SK-N-SH treated with all-trans-retinoic acid at 6 μM for 48 hours (cell line): ENCODE measurements at regions not wholly inside any gene's neighbourhood (a gene's known extent, or its start where the extent isn't known, plus 50 kb on each side); places are given as distances from the start of the nearest gene placed in this dataset.

Experiments
- ATAC-seq: fragments of 200-7000 bp; cut with Tn5 transposase; 3 replicates; pipeline ENCODE4 v1.9.1; 2020; ENCODE audit warnings: mild to moderate bottlenecking, moderate library complexity
- ARNTL ChIP-seq: fragments of 450-650 bp; formaldehyde crosslinking; IDR thresholded peaks from 2 replicates; pipeline ENCODE4 v1.5.0; 2020; ENCODE audit warnings: low read depth, mild to moderate bottlenecking, moderate library complexity, borderline replicate concordance
- BACH2 ChIP-seq: fragments of 250-450 bp; sonication (Bioruptor Pico); IDR thresholded peaks from 2 replicates; pipeline ENCODE4 v1.9.0; 2021; ENCODE audit warnings: mild to moderate bottlenecking, borderline replicate concordance
- CREB5 ChIP-seq: fragments of 250-450 bp; sonication (Bioruptor Pico); IDR thresholded peaks from 2 replicates; pipeline ENCODE4 v1.5.1; 2020; ENCODE audit warnings: low read depth, mild to moderate bottlenecking, moderate library complexity
- CSDC2 ChIP-seq: fragments of 250-450 bp; sonication (Bioruptor Pico); IDR thresholded peaks from 2 replicates; pipeline ENCODE4 v1.5.0; 2020; ENCODE audit warnings: mild to moderate bottlenecking, moderate library complexity
- ESRRG ChIP-seq: fragments of 250-450 bp; sonication (Bioruptor Pico); IDR thresholded peaks from 2 replicates; pipeline ENCODE4 v1.6.1; 2021; ENCODE audit warnings: mild to moderate bottlenecking
- GLIS3 ChIP-seq: fragments of 250-450 bp; sonication (Bioruptor Pico); IDR thresholded peaks from 2 replicates; pipeline ENCODE4 v1.5.0; 2020; ENCODE audit warnings: mild to moderate bottlenecking, moderate library complexity
- ISL1 ChIP-seq: fragments of 250-450 bp; sonication (Bioruptor Pico); IDR thresholded peaks from 2 replicates; pipeline ENCODE4 v2.1.2; 2022; ENCODE audit warnings: mild to moderate bottlenecking, moderate library complexity
- OSR1 ChIP-seq: fragments of 250-450 bp; sonication (Bioruptor Pico); IDR thresholded peaks from 2 replicates; pipeline ENCODE4 v1.8.0; 2022; ENCODE audit warnings: moderate library complexity, mild to moderate bottlenecking, inconsistent platforms
- PPARA ChIP-seq: fragments of 250-450 bp; sonication (Bioruptor Pico); IDR thresholded peaks from 2 replicates; pipeline ENCODE4 v1.5.0; 2020; ENCODE audit warnings: mild to moderate bottlenecking, borderline replicate concordance
- RARB ChIP-seq: fragments of 250-450 bp; sonication (Bioruptor Pico); IDR thresholded peaks from 2 replicates; pipeline ENCODE4 v1.8.0; 2021; ENCODE audit warnings: mild to moderate bottlenecking, moderate library complexity
- SNAI2 ChIP-seq: fragments of 250-450 bp; sonication (Bioruptor Pico); IDR thresholded peaks from 2 replicates; pipeline ENCODE4 v1.5.0; 2020; ENCODE audit warnings: mild to moderate bottlenecking, moderate library complexity
- TCF4 ChIP-seq: fragments of 250-450 bp; sonication (Bioruptor Pico); IDR thresholded peaks from 2 replicates; pipeline ENCODE4 v1.8.0; 2021; ENCODE audit warnings: mild to moderate bottlenecking, moderate library complexity, borderline replicate concordance
- ZC3H10 ChIP-seq: fragments of 250-450 bp; sonication (Bioruptor Pico); IDR thresholded peaks from 2 replicates; pipeline ENCODE4 v1.5.1; 2021; ENCODE audit warnings: mild to moderate bottlenecking, moderate library complexity
- ZFP3 ChIP-seq: fragments of 250-450 bp; sonication (Bioruptor Pico); IDR thresholded peaks from 2 replicates; pipeline ENCODE4 v1.5.0; 2020; ENCODE audit warnings: mild to moderate bottlenecking, moderate library complexity
- ZFP30 ChIP-seq: fragments of 450-650 bp; formaldehyde crosslinking; IDR thresholded peaks from 2 replicates; pipeline ENCODE4 v1.5.0; 2022; ENCODE audit warnings: mild to moderate bottlenecking, moderate library complexity
- ZNF565 ChIP-seq: fragments of 450-650 bp; formaldehyde crosslinking; conservative IDR thresholded peaks from 2 replicates; pipeline ENCODE4 v1.5.0; 2020; ENCODE audit warnings: low read depth, mild to moderate bottlenecking, moderate library complexity
- ZNF70 ChIP-seq: fragments of 450-650 bp; formaldehyde crosslinking; IDR thresholded peaks from 2 replicates; pipeline ENCODE4 v1.5.0; 2020; ENCODE audit warnings: mild to moderate bottlenecking, moderate library complexity
- TF ChIP-seq, protein P1 (sequence below): fragments of 250-450 bp; sonication (Bioruptor Pico); IDR thresholded peaks from 2 replicates; pipeline ENCODE4 v1.5.0; 2020; ENCODE audit warnings: mild to moderate bottlenecking, moderate library complexity
- TF ChIP-seq, protein P2 (sequence below): fragments of 250-450 bp; sonication (Bioruptor Pico); IDR thresholded peaks from 2 replicates; pipeline ENCODE4 v1.8.0; 2021; ENCODE audit warnings: low read depth, mild to moderate bottlenecking, moderate library complexity, borderline replicate concordance
- TF ChIP-seq, protein P3 (sequence below): fragments of 250-450 bp; sonication (Bioruptor Pico); IDR thresholded peaks from 2 replicates; pipeline ENCODE4 v1.5.1; 2021; ENCODE audit warnings: mild to moderate bottlenecking, moderate library complexity

- TF ChIP-seq CREB5 (CRISPR knock-in tag) (no peak), GLIS3 (CRISPR knock-in tag) (no peak), ZC3H10 (CRISPR knock-in tag) (no peak), CSDC2 (no peak), SNAI2 (CRISPR knock-in tag) (no peak), ISL1 (CRISPR knock-in tag) (peak; percentile 72), ZNF565 (CRISPR knock-in tag) (no peak)
- TF ChIP-seq, protein P1, sequence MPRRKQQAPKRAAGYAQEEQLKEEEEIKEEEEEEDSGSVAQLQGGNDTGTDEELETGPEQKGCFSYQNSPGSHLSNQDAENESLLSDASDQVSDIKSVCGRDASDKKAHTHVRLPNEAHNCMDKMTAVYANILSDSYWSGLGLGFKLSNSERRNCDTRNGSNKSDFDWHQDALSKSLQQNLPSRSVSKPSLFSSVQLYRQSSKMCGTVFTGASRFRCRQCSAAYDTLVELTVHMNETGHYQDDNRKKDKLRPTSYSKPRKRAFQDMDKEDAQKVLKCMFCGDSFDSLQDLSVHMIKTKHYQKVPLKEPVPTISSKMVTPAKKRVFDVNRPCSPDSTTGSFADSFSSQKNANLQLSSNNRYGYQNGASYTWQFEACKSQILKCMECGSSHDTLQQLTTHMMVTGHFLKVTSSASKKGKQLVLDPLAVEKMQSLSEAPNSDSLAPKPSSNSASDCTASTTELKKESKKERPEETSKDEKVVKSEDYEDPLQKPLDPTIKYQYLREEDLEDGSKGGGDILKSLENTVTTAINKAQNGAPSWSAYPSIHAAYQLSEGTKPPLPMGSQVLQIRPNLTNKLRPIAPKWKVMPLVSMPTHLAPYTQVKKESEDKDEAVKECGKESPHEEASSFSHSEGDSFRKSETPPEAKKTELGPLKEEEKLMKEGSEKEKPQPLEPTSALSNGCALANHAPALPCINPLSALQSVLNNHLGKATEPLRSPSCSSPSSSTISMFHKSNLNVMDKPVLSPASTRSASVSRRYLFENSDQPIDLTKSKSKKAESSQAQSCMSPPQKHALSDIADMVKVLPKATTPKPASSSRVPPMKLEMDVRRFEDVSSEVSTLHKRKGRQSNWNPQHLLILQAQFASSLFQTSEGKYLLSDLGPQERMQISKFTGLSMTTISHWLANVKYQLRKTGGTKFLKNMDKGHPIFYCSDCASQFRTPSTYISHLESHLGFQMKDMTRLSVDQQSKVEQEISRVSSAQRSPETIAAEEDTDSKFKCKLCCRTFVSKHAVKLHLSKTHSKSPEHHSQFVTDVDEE (CRISPR knock-in tag), result no peak
- TF ChIP-seq, protein P2, sequence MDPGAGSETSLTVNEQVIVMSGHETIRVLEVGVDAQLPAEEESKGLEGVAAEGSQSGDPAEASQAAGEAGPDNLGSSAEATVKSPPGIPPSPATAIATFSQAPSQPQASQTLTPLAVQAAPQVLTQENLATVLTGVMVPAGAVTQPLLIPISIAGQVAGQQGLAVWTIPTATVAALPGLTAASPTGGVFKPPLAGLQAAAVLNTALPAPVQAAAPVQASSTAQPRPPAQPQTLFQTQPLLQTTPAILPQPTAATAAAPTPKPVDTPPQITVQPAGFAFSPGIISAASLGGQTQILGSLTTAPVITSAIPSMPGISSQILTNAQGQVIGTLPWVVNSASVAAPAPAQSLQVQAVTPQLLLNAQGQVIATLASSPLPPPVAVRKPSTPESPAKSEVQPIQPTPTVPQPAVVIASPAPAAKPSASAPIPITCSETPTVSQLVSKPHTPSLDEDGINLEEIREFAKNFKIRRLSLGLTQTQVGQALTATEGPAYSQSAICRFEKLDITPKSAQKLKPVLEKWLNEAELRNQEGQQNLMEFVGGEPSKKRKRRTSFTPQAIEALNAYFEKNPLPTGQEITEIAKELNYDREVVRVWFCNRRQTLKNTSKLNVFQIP (CRISPR knock-in tag), result no peak
- TF ChIP-seq, all 23 proteins: peak for 1
- ATAC-seq, result no peak
Measured at GRCh38 chr4:123299212-123299691, 97.3 kb upstream of the SPRY1 start.

GRCh38 chr4:123300222-123301039 is 96.2 kb upstream of the SPRY1 start:
- no peak for ATAC-seq
- TF ChIP-seq ZFP3 (CRISPR knock-in tag) (no peak), ZC3H10 (CRISPR knock-in tag) (no peak), TCF4 (no peak), CREB5 (CRISPR knock-in tag) (no peak), BACH2 (CRISPR knock-in tag) (no peak), CSDC2 (no peak), SNAI2 (CRISPR knock-in tag) (no peak), OSR1 (CRISPR knock-in tag) (no peak), ZFP30 (CRISPR knock-in tag) (no peak), GLIS3 (CRISPR knock-in tag) (no peak), PPARA (CRISPR knock-in tag) (no peak), ZNF70 (CRISPR knock-in tag) (no peak), ESRRG (no peak), ZNF565 (CRISPR knock-in tag) (no peak), ARNTL (CRISPR knock-in tag) (no peak), RARB (CRISPR knock-in tag) (no peak), ISL1 (CRISPR knock-in tag) (no peak)
- TF ChIP-seq, protein P3, sequence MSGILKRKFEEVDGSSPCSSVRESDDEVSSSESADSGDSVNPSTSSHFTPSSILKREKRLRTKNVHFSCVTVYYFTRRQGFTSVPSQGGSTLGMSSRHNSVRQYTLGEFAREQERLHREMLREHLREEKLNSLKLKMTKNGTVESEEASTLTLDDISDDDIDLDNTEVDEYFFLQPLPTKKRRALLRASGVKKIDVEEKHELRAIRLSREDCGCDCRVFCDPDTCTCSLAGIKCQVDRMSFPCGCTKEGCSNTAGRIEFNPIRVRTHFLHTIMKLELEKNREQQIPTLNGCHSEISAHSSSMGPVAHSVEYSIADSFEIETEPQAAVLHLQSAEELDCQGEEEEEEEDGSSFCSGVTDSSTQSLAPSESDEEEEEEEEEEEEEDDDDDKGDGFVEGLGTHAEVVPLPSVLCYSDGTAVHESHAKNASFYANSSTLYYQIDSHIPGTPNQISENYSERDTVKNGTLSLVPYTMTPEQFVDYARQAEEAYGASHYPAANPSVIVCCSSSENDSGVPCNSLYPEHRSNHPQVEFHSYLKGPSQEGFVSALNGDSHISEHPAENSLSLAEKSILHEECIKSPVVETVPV, result no peak
- TF ChIP-seq, protein P2 (CRISPR knock-in tag), result no peak
- TF ChIP-seq, protein P1 (CRISPR knock-in tag), result no peak
